GM18508 (cell line): ENCODE measurements at regions not wholly inside any gene's neighbourhood (a gene's known extent, or its start where the extent isn't known, plus 50 kb on each side); places are given as distances from the start of the nearest gene placed in this dataset.

Experiments
- ATAC-seq: cut with Tn5 transposase; IDR thresholded peaks from one replicate; pipeline ENCODE4 v1.9.1; 2021; ENCODE audit warnings: moderate number of reproducible peaks; ENCODE audit not compliant: insufficient read depth, unreplicated experiment

GRCh38 chr7:88516429-88516828 lies 209.7 kb upstream of the STEAP4 start:
- no peak for ATAC-seq

GRCh38 chr7:88515301-88515700 lies 208.6 kb upstream of the STEAP4 start:
- no peak for ATAC-seq

DNA sequence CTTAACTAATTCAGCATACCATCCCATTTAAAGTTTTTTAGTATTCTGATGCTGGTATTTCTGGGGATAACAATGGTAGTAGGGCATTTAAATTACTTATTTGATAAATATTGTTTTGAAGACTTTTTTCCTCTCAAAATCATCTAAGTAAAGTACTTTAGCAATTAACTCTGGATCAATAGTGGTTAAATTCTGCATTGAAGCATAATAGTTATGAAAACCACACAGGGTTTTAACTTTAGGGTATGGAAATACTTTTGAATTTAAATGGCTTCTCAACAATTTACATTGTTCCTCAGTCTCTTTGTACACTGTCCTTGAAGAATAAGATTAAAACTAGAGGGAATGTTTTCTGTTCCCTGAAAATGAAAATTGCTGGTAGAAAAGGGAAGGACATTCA lies 202.6 kb upstream of the STEAP4 start:
- ATAC-seq = no peak

GRCh38 chr7:88500131-88500530 lies 193.4 kb upstream of the STEAP4 start:
- ATAC-seq = no peak

- ATAC-seq = no peak
These were observed 189.4 kb upstream of the STEAP4 start for GRCh38 chr7:88495881-88496725.

DNA sequence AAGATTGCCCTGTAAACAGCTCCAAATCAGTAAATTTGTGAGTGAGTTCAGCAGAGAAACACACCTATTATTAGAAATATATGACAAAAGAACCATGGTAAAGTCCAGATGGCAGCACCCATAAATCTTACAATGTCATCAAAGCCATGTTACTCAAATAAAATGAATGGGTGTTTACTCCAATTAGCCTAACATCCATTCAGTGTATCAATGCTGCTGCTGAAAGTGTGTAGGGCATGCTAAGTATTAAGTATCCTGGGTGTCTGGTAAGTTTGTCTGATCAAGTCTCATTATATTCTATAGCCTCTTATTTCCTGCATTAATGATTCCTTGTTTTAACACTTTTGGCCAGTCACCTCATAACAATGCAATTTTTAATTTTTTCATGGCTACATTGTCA lies 185.5 kb upstream of the STEAP4 start:
- ATAC-seq = no peak

DNA sequence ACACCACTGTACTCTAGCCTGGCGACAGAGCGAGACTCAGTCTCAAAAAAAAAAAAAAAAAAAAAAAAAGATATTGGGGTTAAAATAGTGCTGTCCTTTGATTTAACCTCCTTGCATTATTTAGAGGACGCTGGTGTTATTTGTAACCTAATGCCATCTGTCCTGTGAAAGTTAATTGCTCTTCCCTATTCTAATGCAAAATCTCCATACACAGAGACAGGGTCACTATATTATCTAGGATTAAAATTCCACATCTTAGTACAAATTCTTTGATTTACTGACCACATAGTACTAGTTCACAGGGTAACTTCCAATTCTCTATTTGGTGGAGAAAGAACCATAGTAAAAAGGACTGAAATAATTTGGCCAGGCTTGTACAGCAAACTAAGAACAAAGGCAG lies 184.2 kb upstream of the STEAP4 start:
- ATAC-seq = no peak

DNA sequence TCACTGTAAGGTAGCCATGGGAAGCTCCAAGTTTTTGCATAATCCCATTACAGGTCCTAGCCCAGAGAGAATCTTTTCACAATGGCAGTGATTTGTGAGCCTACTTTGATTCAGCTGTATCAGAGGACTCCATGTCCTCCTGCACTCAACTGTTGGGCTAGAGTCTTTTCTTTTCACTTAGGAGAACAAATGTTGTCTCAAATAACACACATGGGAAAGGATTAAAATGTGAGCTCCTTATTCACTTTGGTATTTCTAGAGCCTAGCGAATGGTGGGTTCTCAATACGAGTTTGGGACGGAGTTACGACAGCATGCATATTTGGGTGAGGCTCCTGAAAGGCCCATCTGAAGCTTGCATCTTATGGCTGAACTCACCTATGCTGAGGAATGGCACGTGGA lies 183.5 kb upstream of the STEAP4 start:
- ATAC-seq = no peak

DNA sequence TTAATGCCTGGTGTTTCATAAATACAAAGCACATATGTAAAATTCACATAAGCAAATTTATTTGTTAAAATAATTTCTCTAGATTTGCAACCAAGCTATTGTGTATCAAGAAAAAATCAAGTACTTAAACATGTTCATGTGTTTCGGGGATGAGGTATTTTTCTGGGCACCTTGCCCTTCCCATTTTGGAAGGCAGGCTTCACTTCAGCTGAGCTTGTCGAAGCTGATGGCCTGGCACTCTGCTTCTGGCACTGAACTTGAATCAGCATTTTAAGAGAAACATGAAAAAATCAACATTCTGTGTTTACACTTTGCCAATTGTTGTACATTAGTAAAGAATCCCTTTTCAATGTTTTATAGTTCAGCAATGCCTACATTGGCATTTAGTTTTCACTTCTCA lies 179.1 kb upstream of the STEAP4 start:
- ATAC-seq = no peak

DNA sequence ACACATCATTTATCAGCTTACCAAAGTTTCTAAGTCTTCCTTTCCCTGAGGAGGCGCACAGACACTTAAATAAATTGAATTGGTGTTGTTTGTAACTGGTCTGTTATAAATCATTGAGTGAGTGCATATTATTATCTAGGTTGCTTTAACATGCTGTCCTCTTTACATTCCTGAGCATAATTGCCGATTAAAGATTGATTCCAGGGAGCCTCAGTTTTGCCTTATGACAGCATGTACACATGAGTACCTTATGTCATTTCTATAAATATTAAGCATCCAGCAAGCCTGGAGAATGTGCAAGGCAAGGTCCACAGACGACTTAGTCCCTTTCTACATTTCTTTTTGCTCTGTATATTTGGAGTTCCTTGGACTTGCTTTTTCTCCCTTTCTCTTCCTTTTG lies 177.9 kb upstream of the STEAP4 start:
- no peak for ATAC-seq

- ATAC-seq = no peak
These were observed 174.2 kb upstream of the STEAP4 start for GRCh38 chr7:88480896-88481295.

DNA sequence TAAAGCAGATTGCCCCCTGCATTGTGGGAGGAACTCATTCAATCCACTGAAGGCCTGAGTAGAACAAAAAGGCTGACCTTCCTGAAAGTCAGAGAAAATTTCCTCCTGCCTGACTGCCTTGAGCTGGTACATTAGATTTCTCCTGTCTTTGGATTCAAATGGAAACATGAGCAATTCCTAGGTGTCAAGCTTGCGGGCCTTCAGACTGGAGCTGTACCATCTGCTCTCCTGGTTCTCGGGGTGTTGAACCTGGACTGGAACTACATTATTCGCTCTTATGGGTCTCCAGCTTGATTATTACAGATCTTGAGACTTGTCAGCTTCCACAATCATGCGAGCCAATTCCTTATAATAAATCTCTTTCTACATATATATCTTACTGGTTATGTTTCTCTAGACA lies 173.6 kb upstream of the STEAP4 start:
- ATAC-seq = no peak

GRCh38 chr7:88477976-88478375 lies 171.3 kb upstream of the STEAP4 start:
- no peak for ATAC-seq

DNA sequence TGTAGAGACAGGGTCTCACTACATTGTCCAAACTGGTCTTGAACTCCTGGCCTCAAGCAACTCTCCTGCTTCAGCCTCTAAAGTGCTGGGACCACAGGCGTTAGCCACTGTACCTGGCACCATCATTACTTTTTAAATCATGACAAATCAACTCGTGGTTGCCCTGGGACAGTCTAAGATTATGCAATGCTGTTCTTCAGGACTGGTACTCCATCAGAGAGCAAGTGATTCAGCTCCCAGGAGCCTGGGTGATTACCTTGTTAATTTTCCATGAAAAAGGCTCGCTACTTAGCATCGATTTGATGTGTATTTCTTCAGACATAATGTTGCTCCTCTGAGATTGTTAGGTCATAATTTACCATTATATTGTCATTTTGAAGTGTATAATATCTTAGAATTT lies 158.9 kb upstream of the STEAP4 start:
- ATAC-seq = no peak

DNA sequence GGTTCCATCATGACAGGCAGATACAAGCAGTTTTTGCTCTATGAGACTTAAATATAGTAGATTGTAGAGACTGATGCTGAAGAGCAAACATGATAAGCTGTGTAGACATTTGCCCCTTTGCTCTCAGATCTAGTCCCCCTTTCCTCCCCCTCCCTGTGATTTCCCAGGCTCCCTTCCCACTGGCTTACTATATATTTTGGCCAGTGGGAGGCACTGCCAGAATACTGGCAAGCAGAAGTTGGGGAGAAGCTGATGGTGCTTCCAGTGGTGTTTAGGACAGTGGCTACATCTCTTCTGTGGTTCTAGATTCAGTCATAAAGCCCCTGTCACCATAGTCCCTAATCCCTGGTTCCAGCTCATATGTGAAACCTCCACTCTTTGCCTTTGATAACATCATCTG lies 156.1 kb upstream of the STEAP4 start:
- ATAC-seq = no peak

DNA sequence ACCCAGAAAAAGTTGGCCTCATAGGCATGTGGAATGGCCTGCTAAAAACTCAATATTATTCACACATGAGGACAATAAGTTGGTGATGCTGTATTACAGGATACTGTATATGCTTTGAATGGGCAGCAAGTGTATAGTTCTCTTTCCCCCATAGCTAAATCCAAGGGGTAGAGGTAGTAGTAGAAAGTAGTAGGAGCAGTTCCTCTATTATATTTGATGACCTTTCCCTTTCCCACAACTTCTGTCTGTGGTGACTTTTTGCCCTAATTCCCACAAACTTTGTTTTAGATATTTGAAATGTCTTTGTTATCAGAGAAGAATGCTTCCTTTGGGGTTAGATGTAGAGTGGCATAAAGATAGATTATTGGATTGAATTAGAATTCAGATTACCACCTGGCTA lies 154.0 kb upstream of the STEAP4 start:
- no peak for ATAC-seq

DNA sequence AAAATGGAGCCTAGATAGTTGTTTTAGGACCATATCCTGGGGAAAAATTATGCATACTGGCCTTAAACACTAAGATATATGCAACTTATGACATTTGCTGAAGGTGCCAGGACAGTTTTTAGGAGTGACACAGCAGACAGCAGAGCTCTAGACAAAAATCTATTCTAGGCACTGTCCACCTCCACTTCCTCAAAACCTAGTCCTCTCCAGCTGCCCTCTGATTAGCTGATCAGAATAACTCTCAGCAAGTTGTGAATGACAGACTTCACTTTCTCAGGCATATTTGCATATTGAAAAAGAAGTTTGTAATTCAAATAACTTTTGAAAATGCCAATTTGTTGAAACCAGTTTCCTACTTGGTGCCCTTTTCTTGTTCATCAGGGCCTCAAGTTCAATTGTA lies 152.3 kb upstream of the STEAP4 start:
- no peak for ATAC-seq

DNA sequence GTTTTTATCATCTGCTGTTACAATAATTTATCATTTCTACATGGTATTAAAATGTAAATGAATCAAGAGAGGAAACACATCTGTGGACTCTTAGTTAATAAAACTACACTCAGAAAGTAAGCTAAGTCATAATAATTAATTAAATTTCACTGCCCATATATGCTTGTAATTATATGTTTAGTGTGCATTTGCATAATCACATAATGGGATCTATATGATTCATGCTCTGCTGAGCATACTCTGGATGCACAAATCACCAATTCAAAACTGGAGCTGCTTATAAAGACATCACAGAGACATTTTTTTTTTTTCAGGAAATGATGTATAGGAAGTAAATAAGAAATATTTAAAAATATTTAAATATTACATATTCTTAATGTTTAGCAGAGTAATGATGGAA lies 151.6 kb upstream of the STEAP4 start:
- ATAC-seq = no peak

GRCh38 chr7:88457320-88457719 lies 150.6 kb upstream of the STEAP4 start:
- no peak for ATAC-seq

DNA sequence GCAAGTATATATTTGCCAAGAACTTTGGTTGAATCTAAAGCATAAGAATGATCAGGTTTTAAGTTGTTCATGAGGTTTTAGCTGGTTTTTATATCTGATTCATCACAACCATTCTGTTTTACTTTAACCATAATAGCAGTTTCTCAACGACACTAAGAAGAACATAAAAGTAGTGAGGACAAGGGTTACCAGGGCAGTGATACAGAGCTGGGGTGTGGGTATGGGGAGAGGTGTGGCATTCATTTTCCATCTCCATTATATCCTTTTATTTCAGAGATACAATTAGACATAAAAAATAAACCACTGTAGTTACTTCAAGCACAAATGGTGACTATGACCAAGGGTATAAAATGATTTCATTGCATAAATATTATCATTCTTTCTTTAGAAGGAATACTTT lies 149.8 kb upstream of the STEAP4 start:
- no peak for ATAC-seq

GRCh38 chr7:88455696-88456095 lies 149.0 kb upstream of the STEAP4 start:
- ATAC-seq = no peak

DNA sequence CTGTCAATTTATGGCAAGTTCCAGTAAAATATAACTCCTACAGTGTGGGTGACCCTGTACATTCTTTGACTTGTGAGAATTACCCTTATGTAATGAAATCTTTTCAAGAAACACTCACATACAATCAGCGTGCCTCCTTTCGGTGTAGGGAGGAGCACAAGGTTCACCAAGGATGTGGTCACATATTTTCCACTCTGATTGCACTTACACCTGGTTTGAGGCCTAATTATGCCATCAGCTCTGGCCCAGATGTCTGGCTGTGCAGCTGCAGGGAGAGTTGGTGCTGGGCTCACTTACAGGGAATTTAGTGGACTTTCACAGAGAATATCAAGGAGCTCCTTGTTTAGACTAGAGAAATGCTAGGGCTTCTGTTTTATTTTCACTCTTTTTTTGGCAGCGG lies 146.0 kb upstream of the STEAP4 start:
- ATAC-seq = no peak

DNA sequence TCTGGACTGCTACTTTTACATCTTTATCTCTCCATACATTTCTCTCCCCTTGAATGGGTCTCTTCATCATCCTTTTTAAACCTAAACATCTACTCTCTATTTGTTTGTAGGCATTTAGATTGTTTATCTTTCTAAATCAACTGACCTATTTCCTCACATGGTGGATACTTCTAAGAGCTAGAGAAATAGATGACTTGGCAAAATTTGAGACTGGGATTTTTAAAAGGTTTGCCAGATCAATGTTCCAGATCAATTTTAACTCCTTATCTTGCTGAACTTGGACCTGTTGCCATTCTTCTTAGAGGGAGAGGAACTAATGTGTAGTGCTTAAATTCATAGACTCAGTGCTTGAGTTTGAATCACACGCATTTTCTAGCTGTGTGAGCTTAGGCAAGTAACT lies 144.2 kb upstream of the STEAP4 start:
- ATAC-seq = no peak
